CD4-positive, alpha-beta T cell treated with Interleukin-12 subunit alpha and Interleukin-12 subunit beta, for 1 hour (primary cell): ENCODE measurements at regions not wholly inside any gene's neighbourhood (a gene's known extent, or its start where the extent isn't known, plus 50 kb on each side); places are given as distances from the start of the nearest gene placed in this dataset.

Source experiments
- DNase-seq: peaks from one replicate; pipeline ENCODE4 v3.0.0-alpha.2; 2020

DNA sequence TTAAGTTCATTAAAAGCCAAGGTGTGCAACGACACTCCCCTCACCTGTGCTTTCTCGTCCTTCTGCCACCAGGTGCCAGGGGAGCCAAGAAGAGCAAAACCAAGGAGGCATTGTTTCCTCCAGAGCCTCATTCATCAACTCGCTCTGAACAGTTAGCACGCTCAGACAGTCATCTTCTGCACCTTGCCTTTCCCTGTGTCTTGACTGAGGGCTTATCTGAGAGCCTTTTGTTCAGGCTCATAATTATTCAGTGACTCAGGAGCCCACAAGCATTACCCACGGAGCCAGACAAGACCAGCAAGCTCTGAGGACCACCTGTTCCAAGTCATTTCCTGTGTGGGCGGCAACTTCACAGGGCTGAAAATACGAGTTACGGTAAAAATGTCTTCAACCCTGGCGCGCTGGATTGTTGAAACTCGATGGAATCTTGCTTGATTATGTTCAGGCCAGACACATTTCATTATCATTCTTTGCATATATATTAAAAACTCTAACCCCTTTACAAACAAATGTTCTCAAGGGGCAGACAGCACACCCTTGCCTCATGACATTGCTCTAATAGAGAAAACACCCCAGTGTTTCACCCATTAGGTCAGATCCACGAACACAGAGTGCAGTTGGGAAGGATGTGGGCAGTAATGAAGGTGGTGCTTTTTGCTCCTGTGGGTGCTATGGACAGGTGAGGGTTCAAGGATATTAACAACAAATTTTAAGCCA, 89.7 kb upstream of the RUNX1 start:
- peak; percentile 30 for DNase-seq

DNA sequence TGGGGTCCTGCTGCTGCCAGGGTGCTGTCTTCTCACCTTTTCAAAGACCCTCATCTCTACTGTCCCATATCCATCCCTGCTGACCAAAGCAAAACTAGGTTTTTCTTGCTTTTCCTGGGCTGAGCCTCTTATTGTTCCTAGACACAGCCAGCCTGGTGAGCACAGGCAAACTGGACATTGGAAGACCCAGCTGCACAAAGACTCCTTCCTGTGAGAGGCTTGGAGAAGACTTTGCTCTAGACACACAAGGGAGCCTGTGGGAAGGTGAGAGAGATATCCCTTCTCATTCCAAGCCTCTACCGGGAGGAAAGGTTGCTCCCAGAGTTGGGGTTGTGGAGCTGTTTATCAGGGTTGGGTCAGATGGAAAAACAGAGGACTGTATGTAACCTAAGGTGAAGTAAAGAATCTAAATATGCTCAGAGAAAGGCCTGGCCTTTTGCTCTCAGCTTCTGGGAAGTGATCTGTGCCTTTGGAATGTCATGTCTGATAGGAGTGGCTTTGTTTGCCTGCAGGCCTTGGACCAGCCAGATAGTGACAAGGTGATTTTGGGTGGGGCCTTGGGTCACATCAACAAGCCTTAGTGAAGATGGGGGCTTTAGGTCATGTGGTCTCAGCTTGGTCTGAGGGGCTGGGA, 87.6 kb upstream of the RUNX1 start:
- no peak for DNase-seq

DNA sequence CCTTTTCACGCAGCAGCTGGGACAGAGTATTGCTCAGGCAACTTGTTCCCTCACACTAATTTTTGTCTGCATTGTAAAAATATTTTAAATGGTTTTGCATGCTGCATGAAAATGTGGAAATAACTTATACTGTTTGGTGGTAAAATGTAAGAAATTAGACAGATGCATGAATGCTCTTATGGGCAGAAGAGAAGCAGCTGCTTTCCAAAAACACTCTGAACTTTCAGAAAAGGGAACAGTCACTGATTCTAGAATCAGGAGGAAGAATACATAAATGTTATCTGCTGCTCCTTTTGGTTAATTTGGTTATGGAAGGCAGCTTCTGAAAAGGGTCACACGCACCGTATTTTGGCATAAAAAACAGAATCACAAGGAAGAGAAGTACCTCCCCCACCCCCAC, 87.0 kb upstream of the RUNX1 start:
- no peak for DNase-seq

GRCh38 chr21:35135481-35135880, 86.4 kb upstream of the RUNX1 start:
- DNase-seq: no peak

GRCh38 chr21:35134309-35134708, 85.2 kb upstream of the RUNX1 start:
- no peak for DNase-seq

DNA sequence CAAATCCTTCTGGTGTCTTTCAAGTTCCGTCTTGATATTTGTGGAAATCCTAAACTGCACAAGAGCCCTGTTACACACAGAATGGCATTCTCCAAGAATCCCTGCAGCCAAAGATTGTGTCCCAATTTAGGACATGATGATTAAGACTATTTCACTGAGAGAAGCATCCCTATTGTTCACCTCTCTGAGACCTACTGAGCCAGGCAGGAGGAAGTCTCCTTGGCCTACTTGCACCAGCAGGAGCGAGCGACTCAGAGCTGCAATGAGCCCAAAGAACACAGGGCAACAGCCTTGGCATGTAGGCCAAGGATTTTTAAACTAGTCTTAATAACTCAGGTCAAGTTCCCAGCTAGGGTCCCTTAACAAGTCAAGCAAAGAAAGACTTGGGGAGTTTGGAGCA, 79.4 kb upstream of the RUNX1 start:
- DNase-seq: no peak

DNA sequence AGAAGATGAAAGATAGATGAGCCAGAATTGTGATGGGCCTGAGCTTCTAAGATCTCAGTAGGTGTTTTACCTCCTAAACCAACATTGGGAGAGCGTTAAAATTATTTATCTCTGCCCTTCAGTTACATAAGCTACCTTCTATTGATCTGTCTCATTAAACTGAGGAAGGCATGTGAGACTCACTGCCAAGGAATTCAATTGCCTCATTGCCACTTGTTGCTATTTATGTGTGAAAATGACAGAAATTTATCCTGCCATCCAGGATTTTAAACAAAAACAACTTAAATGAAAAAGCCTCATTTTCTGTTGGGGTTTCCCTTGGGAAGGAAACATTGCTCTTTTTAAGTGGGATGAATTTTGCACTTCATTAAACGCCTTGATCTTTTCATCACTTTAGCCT, 78.7 kb upstream of the RUNX1 start:
- no peak for DNase-seq

DNA sequence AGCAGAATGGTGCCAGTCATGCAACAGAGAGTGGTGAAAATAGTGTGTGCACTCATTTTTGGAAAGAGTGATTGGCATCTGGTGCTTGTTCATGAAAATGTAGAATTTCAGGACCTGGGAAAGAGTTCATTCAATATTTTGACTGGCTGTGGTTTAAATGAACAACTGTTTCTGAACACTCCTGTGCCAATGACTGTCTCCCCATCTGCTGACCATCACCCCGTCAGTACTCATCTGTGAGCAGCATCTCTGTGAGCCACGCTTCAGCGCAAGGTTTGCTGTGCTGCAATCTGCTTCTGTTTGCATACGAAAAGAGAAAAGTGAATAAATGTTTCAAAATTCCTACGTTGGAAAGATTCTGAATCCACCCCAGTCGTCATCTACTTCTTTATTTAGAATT, 77.9 kb upstream of the RUNX1 start:
- no peak for DNase-seq

- DNase-seq: no peak
Measured at GRCh38 chr21:35120631-35121180, 71.6 kb upstream of the RUNX1 start.

- DNase-seq: no peak
Measured at GRCh38 chr21:35119501-35120047, 70.5 kb upstream of the RUNX1 start.

GRCh38 chr21:35116777-35117176, 67.7 kb upstream of the RUNX1 start:
- DNase-seq: no peak

DNA sequence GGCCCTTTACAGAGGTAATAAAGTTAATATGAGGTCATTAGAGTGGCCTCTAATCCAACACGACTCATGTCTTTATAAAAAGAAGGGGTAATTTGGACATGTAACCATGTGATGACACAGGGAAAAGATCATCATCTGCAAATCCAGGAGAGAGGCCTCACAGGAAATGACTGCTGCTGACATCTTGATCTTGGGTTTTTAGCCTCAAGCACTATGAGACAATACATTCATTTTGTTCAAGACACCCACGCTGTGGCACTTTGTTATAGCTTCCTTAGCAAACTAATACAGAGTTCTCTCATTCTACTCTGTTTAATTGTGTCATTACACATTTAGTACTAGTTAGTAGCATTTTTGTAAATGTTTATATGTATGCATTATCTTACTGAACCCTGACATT, 64.0 kb upstream of the RUNX1 start:
- DNase-seq: no peak

GRCh38 chr21:35111321-35111930, 62.3 kb upstream of the RUNX1 start:
- no peak for DNase-seq

GRCh38 chr21:35108887-35109286, 59.8 kb upstream of the RUNX1 start:
- no peak for DNase-seq

DNA sequence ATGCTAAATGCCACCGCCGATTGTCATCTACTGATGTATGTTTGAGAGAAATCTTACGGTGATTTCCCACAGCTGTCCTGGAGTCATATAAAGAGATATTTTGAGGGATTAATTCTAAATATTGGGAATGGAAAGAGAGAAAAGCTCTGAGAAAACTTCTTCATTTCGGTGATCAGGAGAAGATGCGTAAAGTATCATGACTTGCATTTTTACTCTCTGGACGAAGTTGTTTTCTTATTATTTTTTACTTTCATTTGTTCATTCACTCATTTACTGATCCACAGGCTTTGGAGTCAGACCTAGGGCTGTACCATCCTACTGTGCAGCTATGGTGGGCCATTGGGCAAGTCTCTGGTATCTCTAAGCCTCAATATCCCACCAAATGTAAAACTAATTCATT, 58.4 kb upstream of the RUNX1 start:
- DNase-seq: no peak

- DNase-seq: no peak
Measured at GRCh38 chr21:35106246-35106835, 57.2 kb upstream of the RUNX1 start.

- peak; percentile 32 for DNase-seq
Measured at GRCh38 chr21:35102488-35103371, 53.6 kb upstream of the RUNX1 start.

GRCh38 chr21:35100349-35100811, 51.3 kb upstream of the RUNX1 start:
- no peak for DNase-seq

- no peak for DNase-seq
Measured at GRCh38 chr21:35099310-35099709, 50.2 kb upstream of the RUNX1 start.
